COLO829 (cell line): ENCODE measurements at regions not wholly inside any gene's neighbourhood (a gene's known extent, or its start where the extent isn't known, plus 50 kb on each side); places are given as distances from the start of the nearest gene placed in this dataset.
"Not testable (repeated sequence)": the region's sequence is repeated elsewhere in the genome, so short reads cannot be mapped to it uniquely, and the experiment has no call there.

Experiments
- DNase-seq: peaks from one replicate; pipeline ENCODE4 v3.0.0; 2012; ENCODE audit warnings: low spot score

DNA sequence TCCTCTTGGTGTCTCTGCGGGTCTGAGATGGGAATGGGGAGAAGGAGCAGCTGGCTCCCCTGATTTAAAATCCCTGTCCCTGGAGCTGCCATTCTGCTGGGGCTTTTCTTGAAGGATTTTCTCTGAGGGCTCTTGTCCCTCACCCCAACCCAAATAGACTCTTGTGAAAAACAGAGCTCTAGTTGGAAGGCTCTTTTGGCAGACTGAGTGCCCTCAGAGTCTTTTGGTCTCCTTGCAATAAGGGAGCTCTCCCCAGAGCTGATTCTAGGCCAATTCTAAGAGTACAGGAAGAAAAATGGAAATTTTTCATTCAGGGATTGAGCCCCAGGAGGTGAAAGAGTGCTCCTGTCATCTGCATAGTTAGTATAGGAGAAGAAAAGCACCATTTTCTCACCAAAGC, 238.3 kb downstream of the COG6 start:
- DNase-seq: no peak

DNA sequence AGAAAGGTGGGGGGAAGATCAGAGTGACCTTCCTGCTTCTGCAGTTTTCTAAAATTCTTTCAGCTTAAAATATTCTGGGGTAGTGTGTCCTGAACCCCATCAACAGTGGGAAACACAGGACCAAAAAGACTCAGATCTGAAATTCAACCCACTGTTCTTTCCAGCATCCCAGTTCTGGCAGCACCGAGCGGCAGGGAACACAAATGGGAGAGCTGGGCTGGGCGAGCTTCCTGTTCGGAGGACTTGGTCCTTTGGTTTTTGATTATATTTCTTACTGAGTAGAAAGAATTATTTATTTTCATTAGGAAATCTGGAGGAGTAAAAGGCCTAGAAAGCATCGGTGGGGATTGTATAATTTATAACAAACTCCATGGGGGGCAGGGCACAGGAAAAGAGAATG, 239.1 kb downstream of the COG6 start:
- DNase-seq: no peak

DNA sequence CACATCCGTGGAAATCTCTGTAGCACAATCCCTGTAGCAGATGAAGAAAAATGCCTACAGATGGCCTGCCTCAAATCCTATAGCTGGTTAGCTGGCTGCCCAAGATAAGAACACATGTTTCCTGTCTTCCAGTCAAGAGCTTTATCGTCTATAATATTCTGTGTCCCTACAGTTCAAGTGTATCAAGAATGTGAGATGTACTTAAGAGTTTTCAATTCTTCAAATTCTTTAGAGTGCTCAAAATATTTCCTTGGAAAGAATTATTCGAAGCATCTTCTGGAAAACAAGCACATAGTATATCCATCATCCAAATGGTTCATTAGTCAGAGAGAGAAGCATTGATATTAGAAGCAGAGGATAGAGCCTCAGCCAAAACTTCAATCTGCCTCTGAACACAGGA, 239.8 kb downstream of the COG6 start:
- no peak for DNase-seq

DNA sequence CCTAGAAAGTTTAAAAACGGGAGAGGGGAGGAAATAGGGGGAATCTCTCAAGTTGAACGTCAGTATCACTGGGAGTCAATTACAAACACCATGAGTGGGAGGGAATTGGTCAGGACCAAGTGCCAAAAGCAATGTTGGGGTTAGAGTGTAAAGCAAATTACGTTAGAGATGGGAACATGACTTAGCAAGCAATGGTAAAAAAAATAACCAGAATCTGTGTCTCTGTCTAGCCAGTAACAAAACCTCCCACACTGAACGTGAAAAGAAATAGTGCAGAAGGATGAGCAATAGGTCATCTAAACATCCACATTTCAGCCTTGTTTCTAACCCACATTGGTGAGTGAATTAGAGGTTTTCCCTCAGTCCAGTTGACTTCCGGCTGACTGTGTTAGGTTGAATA, 242.2 kb downstream of the COG6 start:
- DNase-seq: no peak

DNA sequence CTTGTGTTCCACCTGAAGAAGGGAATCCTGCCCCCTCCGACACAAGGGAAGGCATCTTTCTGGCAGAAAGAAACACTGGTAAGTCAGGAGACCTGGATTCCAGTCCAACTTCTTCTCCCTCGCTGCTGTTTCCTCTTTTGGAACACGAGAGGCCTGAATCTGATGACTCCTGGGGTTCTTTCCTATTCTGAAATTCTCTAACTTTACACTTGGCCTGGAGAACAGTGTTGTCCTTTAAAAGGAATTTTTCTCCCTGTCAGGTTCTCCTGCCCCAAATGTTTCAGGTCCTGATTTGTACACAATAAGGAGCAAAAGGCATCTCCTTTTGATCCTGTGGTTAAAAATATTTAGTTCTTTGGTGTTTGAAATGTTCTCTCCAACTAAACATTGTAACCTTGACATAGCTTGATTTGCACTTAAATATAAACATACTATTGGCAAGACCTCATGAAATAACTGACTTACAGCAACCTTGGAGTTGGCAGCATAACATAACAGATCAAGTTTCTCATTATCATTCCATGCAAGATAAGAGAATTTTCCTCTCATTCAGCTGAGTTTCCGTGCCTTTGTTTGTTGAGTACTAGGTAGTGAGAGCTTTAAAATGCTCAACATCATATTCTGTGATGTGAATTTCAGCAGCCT, 244.8 kb downstream of the COG6 start:
- DNase-seq: no peak

DNA sequence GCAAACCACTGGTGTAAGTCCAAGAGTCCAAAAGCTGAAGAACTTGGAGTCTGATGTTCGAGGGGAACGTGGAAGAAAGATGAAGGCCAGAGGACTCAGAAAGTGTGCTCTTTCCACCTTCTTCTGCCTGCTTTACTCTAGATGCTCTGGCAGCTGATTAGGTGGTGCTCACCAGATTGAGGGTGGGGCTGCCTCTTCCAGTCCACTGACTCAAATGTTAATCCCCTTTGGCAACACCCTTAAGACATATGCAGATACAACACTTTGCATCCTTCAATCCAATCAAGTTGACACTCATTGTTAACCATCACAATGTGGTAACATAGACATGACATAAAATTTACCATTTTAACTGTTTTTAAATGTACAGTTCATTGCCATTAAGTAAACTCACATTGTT, 249.5 kb downstream of the COG6 start:
- no peak for DNase-seq

DNA sequence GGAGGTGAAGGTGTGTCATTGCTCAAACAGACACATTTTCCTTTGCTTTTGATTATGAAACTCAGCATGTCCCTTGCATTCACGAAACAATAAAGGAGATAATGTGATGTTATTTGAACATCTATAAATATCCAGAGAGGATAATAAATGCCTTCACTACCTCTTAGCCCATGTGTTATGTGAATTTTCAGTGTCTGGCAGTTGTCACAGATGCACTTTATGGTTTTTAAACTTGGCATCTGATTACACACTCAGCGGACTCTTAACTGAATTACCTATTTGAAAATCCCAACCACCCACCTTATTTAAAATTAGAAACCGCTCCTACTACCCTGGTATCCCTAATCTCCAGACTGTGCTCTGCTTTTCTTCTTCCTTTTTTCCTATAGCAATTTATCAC, 254.2 kb downstream of the COG6 start:
- DNase-seq: no peak

DNA sequence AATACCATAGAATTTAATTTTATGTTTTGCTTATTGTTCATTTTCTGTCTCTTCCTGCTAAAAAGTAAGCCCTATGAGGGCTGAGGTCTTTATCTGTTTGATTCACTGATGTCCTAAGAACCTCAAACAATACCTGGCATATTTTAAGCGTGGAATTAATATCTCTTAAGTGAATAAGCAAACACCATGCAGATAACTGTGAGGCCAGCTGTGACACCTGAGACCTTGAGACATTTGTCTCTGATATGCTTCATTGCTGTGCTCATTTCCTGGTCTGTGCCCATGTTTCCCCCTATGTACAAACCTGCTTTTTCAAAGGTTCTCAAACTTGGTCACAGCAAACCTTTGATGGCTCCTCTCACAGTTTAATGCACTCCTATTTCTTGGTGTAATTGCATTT, 254.6 kb downstream of the COG6 start:
- DNase-seq: no peak

DNA sequence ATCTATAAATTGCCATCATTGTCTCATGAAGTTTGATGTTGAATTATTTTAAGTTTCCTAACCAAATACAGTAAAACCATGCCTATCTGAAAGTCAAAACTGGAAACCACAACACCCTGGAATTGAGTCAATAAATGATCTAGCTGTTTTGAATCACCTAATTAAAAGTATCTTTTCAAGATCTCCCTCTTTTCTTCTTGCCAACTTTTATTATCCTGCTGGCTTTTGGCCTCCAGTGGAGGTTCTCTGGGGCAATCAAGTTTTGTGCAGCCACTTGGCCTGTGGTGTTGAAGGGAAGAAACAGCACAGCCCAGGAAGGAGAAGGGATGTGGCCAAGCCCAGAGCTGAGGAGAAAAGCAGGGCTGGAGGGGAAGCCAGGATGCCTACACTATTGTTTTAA, 255.4 kb downstream of the COG6 start:
- DNase-seq: no peak

DNA sequence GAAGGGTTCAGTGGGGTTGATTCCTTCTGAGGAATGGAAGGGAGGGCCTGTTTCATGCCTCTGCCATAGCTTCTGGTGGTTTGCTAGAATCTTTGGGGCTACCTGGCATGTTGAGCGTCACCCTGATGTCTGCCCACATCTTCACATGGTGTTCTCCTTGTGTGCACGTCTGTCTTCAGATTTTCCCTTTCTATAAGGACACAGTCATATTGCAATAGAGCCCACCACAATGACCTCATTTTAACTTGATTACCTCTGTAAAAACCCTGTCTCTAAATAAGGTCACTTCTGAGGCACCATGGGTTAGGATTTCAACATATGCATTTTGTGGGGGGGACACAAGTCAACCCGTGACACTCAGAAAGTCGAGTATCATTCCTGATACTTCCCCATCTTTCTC, 257.9 kb downstream of the COG6 start:
- DNase-seq: no peak

DNA sequence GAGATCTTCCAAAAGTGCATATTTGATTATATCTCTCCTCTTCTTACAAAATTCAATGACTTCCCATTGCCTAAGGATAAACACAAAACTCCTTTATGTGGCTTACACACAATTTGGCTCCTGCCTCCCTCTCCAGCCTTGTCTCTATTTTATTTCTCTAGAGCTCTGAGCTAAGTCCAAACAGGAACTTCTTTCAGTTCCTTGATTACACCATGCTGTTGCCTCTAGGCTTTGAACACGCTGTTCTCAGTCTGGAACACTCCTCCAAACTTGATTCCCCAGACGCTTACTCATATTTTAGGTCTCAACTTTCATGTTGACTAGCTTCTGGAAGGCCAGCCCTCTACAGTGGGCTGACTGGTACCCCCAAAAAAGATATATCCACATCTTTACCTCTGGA, 258.5 kb downstream of the COG6 start:
- peak; percentile 24 for DNase-seq

DNA sequence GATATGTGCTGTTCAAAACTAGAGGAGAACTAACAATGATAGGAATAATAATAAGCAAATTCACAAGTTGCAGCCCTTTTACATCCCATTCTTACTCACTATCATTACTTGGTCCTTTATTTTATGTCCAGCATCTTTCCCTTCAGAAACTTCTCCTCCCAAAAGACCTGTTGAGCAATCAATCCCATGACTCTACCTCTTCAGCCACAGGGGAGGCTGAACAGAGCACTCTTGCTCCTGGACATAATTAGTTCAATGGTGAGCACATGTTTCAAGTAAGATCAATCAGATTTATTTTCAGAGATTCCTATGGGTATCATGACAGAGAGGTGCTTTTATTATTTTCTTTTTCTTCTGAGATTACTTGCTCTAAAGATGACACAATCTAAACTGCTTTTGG, 260.0 kb downstream of the COG6 start:
- DNase-seq: no peak

DNA sequence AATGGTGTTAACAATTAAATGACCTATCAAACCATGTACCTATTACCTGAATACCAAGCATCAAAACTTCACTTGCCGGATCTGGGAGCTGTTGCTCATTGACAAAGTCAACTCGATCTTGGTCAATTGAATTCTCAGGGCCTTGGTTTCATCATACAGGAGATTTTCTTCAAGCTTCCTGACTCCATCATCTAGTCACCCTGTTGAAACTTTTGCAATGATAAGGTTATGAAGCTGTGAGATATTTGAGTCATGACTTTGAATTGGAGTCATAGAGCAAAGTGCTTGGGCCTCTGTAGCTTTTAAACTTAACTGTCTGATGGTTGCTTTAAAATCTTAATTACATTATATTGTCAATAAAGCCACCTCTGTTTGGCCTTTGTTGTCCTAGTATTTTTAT, 260.9 kb downstream of the COG6 start:
- no peak for DNase-seq

DNA sequence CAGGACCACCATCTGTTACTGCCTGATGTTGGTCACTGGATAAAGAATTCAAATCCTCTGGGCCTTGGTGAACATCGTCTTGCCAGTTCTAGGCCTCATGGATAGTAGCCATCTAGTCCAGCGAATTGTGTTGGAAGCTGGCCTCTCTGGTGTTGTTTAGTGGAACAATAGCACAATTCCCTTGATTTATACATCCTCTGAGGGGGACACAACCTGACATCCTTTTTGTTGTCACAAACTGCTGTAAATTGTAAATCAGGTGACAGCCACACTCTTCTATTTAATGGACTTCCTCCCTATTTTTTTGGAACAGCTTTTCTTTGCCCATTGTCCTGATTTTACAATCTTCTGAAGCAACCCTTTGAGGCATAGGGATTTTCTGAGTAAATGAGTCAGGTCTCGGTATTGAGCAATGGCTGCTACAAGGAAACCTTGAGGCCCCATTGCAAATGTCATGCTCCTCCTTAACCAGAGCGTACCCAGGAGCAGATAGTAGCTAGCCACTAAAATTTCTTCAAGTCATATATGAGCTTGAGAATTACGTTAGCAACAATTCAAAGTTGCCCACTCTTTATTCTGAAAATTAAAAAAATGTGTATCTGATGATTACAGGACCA, 263.3 kb downstream of the COG6 start:
- no peak for DNase-seq

DNA sequence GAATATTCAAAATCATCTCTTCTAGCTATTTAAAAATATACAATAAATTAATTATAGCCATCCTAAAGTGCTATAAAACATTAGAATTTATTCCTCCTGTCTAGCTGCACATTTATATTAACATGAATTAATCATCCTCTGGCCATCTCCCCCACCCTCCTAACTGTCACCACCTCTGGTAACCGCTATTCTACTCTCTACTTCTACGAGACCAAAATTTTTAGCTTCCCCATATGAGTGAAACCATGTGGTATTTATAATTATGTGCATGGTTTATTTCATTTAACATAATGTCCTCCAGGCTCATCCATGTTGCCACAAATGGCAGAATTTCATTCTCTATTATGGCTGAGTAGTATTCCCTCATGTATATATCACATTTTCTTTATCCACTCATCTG, 265.2 kb downstream of the COG6 start:
- DNase-seq: no peak

DNA sequence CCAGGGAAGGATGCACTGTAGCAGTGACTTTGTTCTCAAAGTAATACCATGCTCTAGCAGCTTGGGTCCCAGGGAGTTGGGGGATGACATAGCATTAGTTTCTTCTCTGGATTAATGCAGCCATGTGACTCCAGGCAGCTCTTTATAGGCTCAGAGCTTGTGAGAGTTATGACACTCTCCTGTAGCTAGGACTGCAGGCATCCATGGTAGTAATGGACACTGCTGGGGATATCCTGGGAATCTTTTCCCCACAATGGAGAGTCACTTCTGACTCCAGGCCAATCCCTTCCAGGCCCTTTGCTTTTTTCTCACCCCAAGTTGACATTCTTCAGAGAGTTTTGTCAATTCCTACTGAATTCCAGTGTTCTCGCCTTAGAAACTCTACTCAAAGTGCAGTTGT, 270.9 kb downstream of the COG6 start:
- no peak for DNase-seq

DNA sequence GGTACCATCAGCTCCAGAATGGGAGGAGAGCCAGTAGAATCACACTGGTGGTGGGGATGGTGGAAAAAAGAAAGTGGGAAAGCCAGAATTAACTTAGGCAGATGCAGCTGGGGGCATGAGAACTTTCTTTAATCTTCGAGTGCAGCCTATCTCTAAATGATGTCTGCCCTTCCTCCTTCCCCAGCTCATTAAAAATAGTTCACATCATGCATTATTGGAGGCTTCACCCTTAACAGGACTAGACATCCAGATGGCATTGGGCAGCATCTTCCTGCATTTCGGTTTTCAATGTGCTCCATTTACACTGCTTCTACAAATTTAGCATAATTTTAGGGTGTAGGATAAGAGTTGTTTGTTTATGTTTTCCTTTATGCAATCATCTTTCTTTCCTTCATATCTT, 272.8 kb downstream of the COG6 start:
- DNase-seq: no peak

DNA sequence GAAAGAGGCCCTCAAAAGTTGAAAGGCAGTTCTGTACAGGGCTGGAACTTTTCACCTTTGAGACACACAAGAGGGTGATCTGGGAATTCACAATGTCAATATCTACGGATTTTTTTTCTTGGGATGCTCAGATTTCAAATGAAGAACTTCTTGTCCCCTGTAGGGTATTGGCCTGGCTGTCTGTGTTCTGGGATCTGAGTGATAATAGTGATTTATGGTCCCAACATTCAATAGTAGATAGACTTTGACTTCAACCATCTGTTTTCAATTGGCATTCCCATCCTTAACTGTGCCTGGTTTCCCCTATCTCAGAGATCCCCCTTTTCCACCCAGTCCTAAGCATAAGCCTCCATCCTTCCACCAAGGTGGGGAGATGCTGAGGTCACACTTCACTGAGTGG, 274.1 kb downstream of the COG6 start:
- no peak for DNase-seq

DNA sequence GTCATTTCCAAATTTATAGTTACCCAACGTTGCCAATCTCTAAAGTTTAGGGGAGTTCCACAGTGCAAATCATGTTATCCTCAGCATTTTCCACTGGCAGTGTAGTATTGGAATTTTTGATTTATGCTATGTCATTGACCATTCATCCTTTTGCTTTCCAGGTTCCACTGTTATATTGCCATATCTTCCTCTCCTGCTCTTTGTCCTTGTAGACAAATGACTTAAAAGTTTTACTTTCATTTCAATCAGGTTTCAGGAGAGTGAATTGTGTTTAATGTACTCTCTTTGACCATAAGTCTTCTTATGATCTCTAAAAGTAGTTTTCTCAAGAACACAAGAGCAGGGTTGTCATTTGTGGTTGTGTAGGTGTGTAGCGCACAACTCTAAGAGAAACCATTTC, 274.6 kb downstream of the COG6 start:
- no peak for DNase-seq

DNA sequence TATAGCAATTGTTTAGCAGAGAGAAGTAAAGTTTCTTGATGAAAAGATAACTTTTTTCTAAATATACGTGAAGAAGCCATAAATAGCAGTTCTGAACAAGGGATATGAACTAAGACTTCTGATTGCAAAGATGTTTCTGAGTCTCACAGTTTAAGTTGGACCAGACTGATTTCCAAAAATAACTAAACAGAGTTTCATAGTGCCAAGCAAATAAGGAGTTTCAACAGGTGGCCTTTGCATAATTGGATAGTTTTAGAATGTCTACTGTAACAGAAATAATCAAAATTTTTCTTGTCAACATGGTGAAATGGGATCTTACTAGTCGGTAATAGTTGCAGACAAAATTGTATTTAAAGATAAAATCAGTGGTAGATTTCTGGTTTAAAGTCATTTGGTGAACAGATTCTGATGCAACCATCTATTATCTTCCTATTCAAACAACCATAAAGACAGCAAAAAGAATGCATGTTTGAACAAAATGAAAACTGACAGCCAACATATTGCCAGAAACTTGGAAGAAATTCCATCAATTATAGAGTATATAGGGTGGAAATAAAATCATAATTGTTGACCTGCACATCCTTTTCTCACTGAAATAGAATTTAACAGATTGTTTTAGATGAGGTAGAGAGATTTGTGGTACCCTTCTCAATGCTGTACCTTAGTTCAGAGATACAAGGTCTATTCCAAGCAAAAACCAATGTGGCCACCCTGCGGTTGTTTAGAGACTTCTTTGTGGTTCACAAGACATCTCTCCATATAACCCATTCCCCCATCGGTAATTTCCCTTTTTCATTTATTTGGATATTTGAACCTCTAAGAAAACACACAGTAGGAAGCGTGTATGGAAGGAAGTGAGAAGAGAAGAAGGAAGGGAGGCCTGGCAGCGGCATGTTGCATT, 275.3 kb downstream of the COG6 start:
- no peak for DNase-seq

DNA sequence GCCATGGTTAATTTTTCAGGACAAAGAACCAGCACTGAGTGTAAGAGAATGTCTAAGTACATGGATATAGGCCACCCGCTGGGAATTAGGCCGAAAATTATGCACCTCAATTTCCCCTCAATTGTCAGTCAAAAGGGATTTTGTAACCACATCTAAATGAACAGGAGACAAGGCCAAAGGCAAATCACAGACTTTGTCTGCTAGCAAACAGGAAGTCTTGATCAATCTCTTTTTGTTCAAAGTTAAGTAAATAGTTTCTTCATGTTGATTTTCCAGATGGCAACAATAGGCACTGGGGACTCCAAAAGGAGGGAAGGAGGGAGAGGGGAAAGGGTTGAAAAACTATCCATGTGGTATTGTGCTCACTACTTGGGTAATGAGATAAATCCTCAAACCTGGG, 276.0 kb downstream of the COG6 start:
- no peak for DNase-seq

DNA sequence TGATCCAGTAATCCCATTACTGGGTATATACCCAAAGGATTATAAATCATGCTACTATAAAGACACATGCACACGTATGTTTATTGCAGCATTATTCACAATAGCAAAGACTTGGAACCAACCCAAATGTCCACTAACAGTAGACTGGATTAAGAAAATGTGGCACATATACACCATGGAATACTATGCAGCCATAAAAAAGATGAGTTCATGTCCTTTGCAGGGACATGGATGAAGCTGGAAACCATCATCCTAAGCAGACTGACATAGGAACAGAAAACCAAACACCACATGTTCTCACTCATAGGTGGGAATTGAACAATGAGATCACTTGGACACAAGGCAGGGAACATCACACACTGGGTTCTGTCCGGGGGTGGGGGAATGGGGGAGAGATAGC, 277.1 kb downstream of the COG6 start:
- not testable (repeated sequence) for DNase-seq

DNA sequence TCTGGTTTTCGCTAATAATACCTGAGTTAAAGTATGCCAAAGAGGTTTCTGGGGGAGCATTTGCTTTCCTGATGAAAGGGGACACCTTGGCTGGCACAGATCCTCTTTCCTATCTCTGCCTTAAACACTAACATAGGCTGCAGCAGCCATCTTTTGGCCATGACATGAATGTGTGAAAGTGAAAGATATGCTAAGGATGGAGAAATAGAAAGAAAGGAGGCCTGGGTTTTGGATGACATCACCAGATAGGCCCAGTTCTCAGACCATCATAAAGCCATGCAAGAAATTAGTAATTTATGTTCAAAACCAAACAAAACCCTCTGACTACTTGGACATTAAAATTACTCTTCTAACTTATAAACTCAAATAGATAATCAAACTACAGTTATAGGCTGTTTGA, 279.7 kb downstream of the COG6 start:
- no peak for DNase-seq
